DND-41 (cell line): ENCODE measurements at regions not wholly inside any gene's neighbourhood (a gene's known extent, or its start where the extent isn't known, plus 50 kb on each side); places are given as distances from the start of the nearest gene placed in this dataset.

Experiments used
- ATAC-seq: fragments of 200-7000 bp; cut with Tn5 transposase; 3 replicates; pipeline ENCODE4 v1.9.1; 2021; ENCODE audit warnings: low read depth; ENCODE audit not compliant: insufficient read depth
- DNase-seq: peaks from one replicate; pipeline ENCODE4 v3.0.0-alpha.2; 2020
- H2AFZ ChIP-seq: 2 replicates; pipeline ENCODE4 v1.6.0; 2012; ENCODE audit warnings: low read depth, low read length
- H3K27ac ChIP-seq: 2 replicates; pipeline ENCODE4 v1.5.1; 2012; ENCODE audit warnings: low read length, inconsistent platforms
- H3K27me3 ChIP-seq: fragments of 200-600 bp; sonication (generic); 2 replicates; pipeline ENCODE4 v1.6.0; 2012; ENCODE audit warnings: low read length, mild to moderate bottlenecking, inconsistent platforms; ENCODE audit not compliant: insufficient read depth, poor library complexity
- H3K36me3 ChIP-seq: 2 replicates; pipeline ENCODE4 v1.5.1; 2012; ENCODE audit warnings: low read length, inconsistent platforms; ENCODE audit not compliant: insufficient read depth
- H3K4me1 ChIP-seq: 2 replicates; pipeline ENCODE4 v1.5.1; 2012; ENCODE audit warnings: mild to moderate bottlenecking, low read length; ENCODE audit not compliant: insufficient read depth
- H3K4me2 ChIP-seq: 2 replicates; pipeline ENCODE4 v1.6.0; 2012; ENCODE audit warnings: mild to moderate bottlenecking, moderate library complexity, low read length, inconsistent platforms; ENCODE audit not compliant: insufficient read depth
- H3K4me3 ChIP-seq, 2 experiments: fragments of 200-600 bp in 1 of 2; shearing (Covaris generic) in 1 of 2; 2 replicates each; pipeline ENCODE4 v1.5.1; 2012 to 2016; ENCODE audit warnings: inconsistent platforms in 2 of 2, low read length in 2 of 2, mild to moderate bottlenecking in 2 of 2, low read depth in 1 of 2, moderate library complexity in 1 of 2
- H3K79me2 ChIP-seq: 2 replicates; pipeline ENCODE4 v1.6.0; 2012; ENCODE audit warnings: low read length, inconsistent platforms; ENCODE audit not compliant: insufficient read depth
- H3K9ac ChIP-seq: 2 replicates; pipeline ENCODE4 v1.6.0; 2012; ENCODE audit warnings: low read depth, mild to moderate bottlenecking, inconsistent platforms, low read length, moderate library complexity
- H3K9me3 ChIP-seq: 2 replicates; pipeline ENCODE4 v1.5.1; 2012; ENCODE audit warnings: low read length, moderate library complexity, mild to moderate bottlenecking, inconsistent platforms; ENCODE audit not compliant: insufficient read depth, severe bottlenecking
- H4K20me1 ChIP-seq: 2 replicates; pipeline ENCODE4 v1.6.0; 2012; ENCODE audit warnings: low read length; ENCODE audit not compliant: insufficient read depth
- EZH2 ChIP-seq: IDR thresholded peaks from 3 replicates; pipeline ENCODE4 v1.6.1; 2012; ENCODE audit warnings: borderline replicate concordance, low read depth, mild to moderate bottlenecking, moderate library complexity, low read length, inconsistent platforms; ENCODE audit not compliant: severe bottlenecking
- TF ChIP-seq, protein P1 (sequence below): IDR thresholded peaks from 2 replicates; pipeline ENCODE4 v1.5.1; 2012; ENCODE audit warnings: borderline replicate concordance, low read length, moderate library complexity, mild to moderate bottlenecking; ENCODE audit not compliant: poor library complexity, severe bottlenecking; ENCODE audit errors: extremely low read depth

- DNase-seq (no peak), ATAC-seq (no peak)
- Histone ChIP-seq H3K4me3 (no peak overlapping the region), H3K4me2 (no peak overlapping the region), H2AFZ (no peak overlapping the region), H3K9me3 (no peaks in the 10 kb centered on the region), H4K20me1 (no peaks in the 10 kb centered on the region), H3K27ac (no peak overlapping the region), H3K79me2 (no peaks in the 10 kb centered on the region), H3K9ac (no peak overlapping the region), H3K27me3 (no peaks in the 10 kb centered on the region), H3K4me1 (no peaks in the 10 kb centered on the region), H3K36me3 (no peaks in the 10 kb centered on the region)
- TF ChIP-seq, protein P1, sequence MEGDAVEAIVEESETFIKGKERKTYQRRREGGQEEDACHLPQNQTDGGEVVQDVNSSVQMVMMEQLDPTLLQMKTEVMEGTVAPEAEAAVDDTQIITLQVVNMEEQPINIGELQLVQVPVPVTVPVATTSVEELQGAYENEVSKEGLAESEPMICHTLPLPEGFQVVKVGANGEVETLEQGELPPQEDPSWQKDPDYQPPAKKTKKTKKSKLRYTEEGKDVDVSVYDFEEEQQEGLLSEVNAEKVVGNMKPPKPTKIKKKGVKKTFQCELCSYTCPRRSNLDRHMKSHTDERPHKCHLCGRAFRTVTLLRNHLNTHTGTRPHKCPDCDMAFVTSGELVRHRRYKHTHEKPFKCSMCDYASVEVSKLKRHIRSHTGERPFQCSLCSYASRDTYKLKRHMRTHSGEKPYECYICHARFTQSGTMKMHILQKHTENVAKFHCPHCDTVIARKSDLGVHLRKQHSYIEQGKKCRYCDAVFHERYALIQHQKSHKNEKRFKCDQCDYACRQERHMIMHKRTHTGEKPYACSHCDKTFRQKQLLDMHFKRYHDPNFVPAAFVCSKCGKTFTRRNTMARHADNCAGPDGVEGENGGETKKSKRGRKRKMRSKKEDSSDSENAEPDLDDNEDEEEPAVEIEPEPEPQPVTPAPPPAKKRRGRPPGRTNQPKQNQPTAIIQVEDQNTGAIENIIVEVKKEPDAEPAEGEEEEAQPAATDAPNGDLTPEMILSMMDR: no peak
- no peak for TF ChIP-seq EZH2
Measured at GRCh38 chrX:95145848-95146490, 1472.0 kb downstream of the FAM133A start.

GRCh38 chrX:95152810-95153209 is 1478.8 kb downstream of the FAM133A start:
- no peaks in the 10 kb centered on the region for H3K36me3 ChIP-seq
- TF ChIP-seq, protein P1: no peak
- TF ChIP-seq EZH2: no peak

GRCh38 chrX:95156566-95156965 is 1482.6 kb downstream of the FAM133A start:
- DNase-seq: no peak
- TF ChIP-seq, protein P1: no peak
- TF ChIP-seq EZH2: no peak

More at GRCh38 chrX:95152810-95153209, 1478.8 kb downstream of the FAM133A start:
- Histone ChIP-seq H3K4me2 (no peak overlapping the region), H3K4me3 (no peak overlapping the region), H3K9ac (no peak overlapping the region), H3K27me3 (no peaks in the 10 kb centered on the region), H3K4me1 (no peaks in the 10 kb centered on the region), H3K27ac (no peak overlapping the region), H4K20me1 (no peaks in the 10 kb centered on the region), H3K79me2 (no peaks in the 10 kb centered on the region), H2AFZ (no peak overlapping the region), H3K9me3 (no peaks in the 10 kb centered on the region)
- DNase-seq (no peak), ATAC-seq (no peak)

More at GRCh38 chrX:95156566-95156965, 1482.6 kb downstream of the FAM133A start:
- ATAC-seq: no peak
- H3K27ac ChIP-seq: no peak overlapping the region
- H2AFZ ChIP-seq: no peak overlapping the region
- no peaks in the 10 kb centered on the region for H3K79me2 ChIP-seq
- H3K4me1 ChIP-seq: no peaks in the 10 kb centered on the region
- H4K20me1 ChIP-seq: no peaks in the 10 kb centered on the region
- no peak overlapping the region for H3K4me3 ChIP-seq
- no peak overlapping the region for H3K9ac ChIP-seq
- no peaks in the 10 kb centered on the region for H3K36me3 ChIP-seq
- H3K4me2 ChIP-seq: no peak overlapping the region
- H3K9me3 ChIP-seq: no peaks in the 10 kb centered on the region
- H3K27me3 ChIP-seq: no peaks in the 10 kb centered on the region
